ENCODE measurements at regions not wholly inside any gene's neighbourhood (a gene's known extent, or its start where the extent isn't known, plus 50 kb on each side); places are given as distances from the start of the nearest gene placed in this dataset.

- no peak overlapping the region for H2AFZ ChIP-seq (ENCODE audit: low read length)
- H3K9me3 ChIP-seq (ENCODE audit: low read depth, low read length): no peaks in the 10 kb centered on the region
- no peaks in the 10 kb centered on the region for H3K4me1 ChIP-seq (ENCODE audit: insufficient read depth, low read length)
- no peaks in the 10 kb centered on the region for H4K20me1 ChIP-seq (ENCODE audit: insufficient read depth, low read length)
- no peak for DNase-seq (ENCODE audit: insufficient read length, low spot score, missing footprints)
- no peaks in the 10 kb centered on the region for H3K36me3 ChIP-seq (ENCODE audit: insufficient read depth, low read length)
- H3K27ac ChIP-seq (ENCODE audit: low read depth, low read length): no peak overlapping the region
- TF ChIP-seq CTCF (IDR thresholded peaks at IDR 0.05; ENCODE audit: extremely low read depth, low read depth, low read length): no peak
- H3K27me3 ChIP-seq (ENCODE audit: insufficient read depth, low read length): no peaks in the 10 kb centered on the region
- no peak overlapping the region for H3K4me2 ChIP-seq (ENCODE audit: insufficient read depth, low read length)
- no peaks in the 10 kb centered on the region for H3K79me2 ChIP-seq (ENCODE audit: insufficient read depth, low read length)
- no peak overlapping the region for H3K4me3 ChIP-seq (ENCODE audit: insufficient read depth, low read length)
Measured at GRCh38 chr1:193613041-193613440, 426.6 kb upstream of the B3GALT2 start.

GRCh38 chr1:193609592-193609991 is 423.2 kb upstream of the B3GALT2 start:
- H3K36me3 ChIP-seq (ENCODE audit: insufficient read depth, low read length): no peaks in the 10 kb centered on the region
- DNase-seq (ENCODE audit: insufficient read length, low spot score, missing footprints): no peak
- TF ChIP-seq CTCF (IDR thresholded peaks at IDR 0.05; ENCODE audit: extremely low read depth, low read depth, low read length): no peak

GRCh38 chr1:193607787-193608186 is 421.4 kb upstream of the B3GALT2 start:
- Histone ChIP-seq H3K4me3 (ENCODE audit: insufficient read depth, low read length) (no peak overlapping the region), H3K79me2 (ENCODE audit: insufficient read depth, low read length) (no peaks in the 10 kb centered on the region), H3K27ac (ENCODE audit: low read depth, low read length) (no peak overlapping the region), H2AFZ (ENCODE audit: low read length) (no peak overlapping the region), H4K20me1 (ENCODE audit: insufficient read depth, low read length) (no peaks in the 10 kb centered on the region), H3K36me3 (ENCODE audit: insufficient read depth, low read length) (no peaks in the 10 kb centered on the region), H3K4me2 (ENCODE audit: insufficient read depth, low read length) (no peak overlapping the region), H3K27me3 (ENCODE audit: insufficient read depth, low read length) (no peaks in the 10 kb centered on the region), H3K9me3 (ENCODE audit: low read depth, low read length) (no peaks in the 10 kb centered on the region), H3K4me1 (ENCODE audit: insufficient read depth, low read length) (no peaks in the 10 kb centered on the region)
- no peak for TF ChIP-seq CTCF (IDR thresholded peaks at IDR 0.05; ENCODE audit: extremely low read depth, low read depth, low read length)
- no peak for DNase-seq (ENCODE audit: insufficient read length, low spot score, missing footprints)

More at GRCh38 chr1:193609592-193609991, 423.2 kb upstream of the B3GALT2 start:
- Histone ChIP-seq H3K4me1 (ENCODE audit: insufficient read depth, low read length) (no peaks in the 10 kb centered on the region), H4K20me1 (ENCODE audit: insufficient read depth, low read length) (no peaks in the 10 kb centered on the region), H3K9me3 (ENCODE audit: low read depth, low read length) (no peaks in the 10 kb centered on the region), H3K4me2 (ENCODE audit: insufficient read depth, low read length) (no peak overlapping the region), H2AFZ (ENCODE audit: low read length) (no peak overlapping the region), H3K27me3 (ENCODE audit: insufficient read depth, low read length) (no peaks in the 10 kb centered on the region), H3K79me2 (ENCODE audit: insufficient read depth, low read length) (no peaks in the 10 kb centered on the region), H3K27ac (ENCODE audit: low read depth, low read length) (no peak overlapping the region), H3K4me3 (ENCODE audit: insufficient read depth, low read length) (no peak overlapping the region)

- Histone ChIP-seq H3K9me3 (ENCODE audit: low read depth, low read length) (no peaks in the 10 kb centered on the region), H3K27ac (ENCODE audit: low read depth, low read length) (no peak overlapping the region), H2AFZ (ENCODE audit: low read length) (no peak overlapping the region), H3K36me3 (ENCODE audit: insufficient read depth, low read length) (no peaks in the 10 kb centered on the region), H4K20me1 (ENCODE audit: insufficient read depth, low read length) (no peaks in the 10 kb centered on the region), H3K27me3 (ENCODE audit: insufficient read depth, low read length) (no peaks in the 10 kb centered on the region), H3K4me1 (ENCODE audit: insufficient read depth, low read length) (no peaks in the 10 kb centered on the region), H3K79me2 (ENCODE audit: insufficient read depth, low read length) (no peaks in the 10 kb centered on the region), H3K4me3 (ENCODE audit: insufficient read depth, low read length) (no peak overlapping the region), H3K4me2 (ENCODE audit: insufficient read depth, low read length) (no peak overlapping the region)
- DNase-seq (ENCODE audit: insufficient read length, low spot score, missing footprints): no peak
- no peak for TF ChIP-seq CTCF (IDR thresholded peaks at IDR 0.05; ENCODE audit: extremely low read depth, low read depth, low read length)
Measured at GRCh38 chr1:193606035-193606434, 419.6 kb upstream of the B3GALT2 start.

All from osteoblast (primary cell).